Neuronal stem cell (in vitro differentiated cells): ENCODE measurements at regions not wholly inside any gene's neighbourhood (a gene's known extent, or its start where the extent isn't known, plus 50 kb on each side); places are given as distances from the start of the nearest gene placed in this dataset.

Experiments
- DNase-seq: peaks from one replicate; pipeline ENCODE4 v3.0.0-alpha.2; 2013; ENCODE audit warnings: low spot score
- H2AFZ ChIP-seq: one replicate; pipeline ENCODE4 v1.6.1; 2013; ENCODE audit warnings: mild to moderate bottlenecking, low read length, inconsistent platforms
- H2AK5ac ChIP-seq: 2 replicates; pipeline ENCODE4 v1.6.1; 2013; ENCODE audit warnings: low read depth, mild to moderate bottlenecking, inconsistent platforms, low read length, moderate library complexity, mixed read lengths
- H2BK120ac ChIP-seq: 2 replicates; pipeline ENCODE4 v1.6.1; 2013; ENCODE audit warnings: low read depth, mild to moderate bottlenecking, inconsistent platforms, low read length, moderate library complexity, mixed read lengths
- H2BK12ac ChIP-seq: one replicate; pipeline ENCODE4 v1.6.1; 2013; ENCODE audit warnings: low read length, inconsistent platforms
- H2BK15ac ChIP-seq: 2 replicates; pipeline ENCODE4 v1.6.1; 2013; ENCODE audit warnings: mild to moderate bottlenecking, low read length, inconsistent platforms, mixed read lengths
- H2BK5ac ChIP-seq: one replicate; pipeline ENCODE4 v1.6.1; 2013; ENCODE audit warnings: inconsistent platforms, mild to moderate bottlenecking, low read length, moderate library complexity
- H3K14ac ChIP-seq: one replicate; pipeline ENCODE4 v1.6.1; 2013; ENCODE audit warnings: low read length, inconsistent platforms
- H3K18ac ChIP-seq: 2 replicates; pipeline ENCODE4 v1.6.1; 2013; ENCODE audit warnings: low read length, inconsistent platforms
- H3K23ac ChIP-seq: 2 replicates; pipeline ENCODE4 v1.6.1; 2013; ENCODE audit warnings: low read depth, mild to moderate bottlenecking, mixed read lengths, low read length, inconsistent platforms; ENCODE audit not compliant: poor library complexity
- H3K27ac ChIP-seq: replicated peaks from 3 replicates; pipeline ENCODE4 v1.5.1; 2013; ENCODE audit warnings: low read length, inconsistent platforms
- H3K27me3 ChIP-seq, 3 experiments: 2 replicates each; pipeline ENCODE4 v1.6.1; 2013; ENCODE audit warnings: low read length in 3 of 3, mild to moderate bottlenecking in 2 of 3, inconsistent platforms in 1 of 3, low read depth in 1 of 3, mixed read lengths in 1 of 3, moderate library complexity in 1 of 3; ENCODE audit not compliant: control insufficient read depth in 3 of 3, insufficient read depth in 3 of 3
- H3K36me3 ChIP-seq, 2 donors: replicated peaks in 1 of 2; 2 replicates each; pipeline ENCODE4 v1.6.1; 2013; ENCODE audit warnings: low read length in 2 of 2; ENCODE audit not compliant: control insufficient read depth in 2 of 2, insufficient read depth in 2 of 2
- H3K4ac ChIP-seq: 2 replicates; pipeline ENCODE4 v1.6.1; 2013; ENCODE audit warnings: inconsistent platforms, mild to moderate bottlenecking, low read length, moderate library complexity
- H3K4me1 ChIP-seq, 2 donors: 1 replicate in 1 of 2; 2 replicates in 1 of 2; pipeline ENCODE4 v1.6.1; 2013; ENCODE audit warnings: low read length in 2 of 2, low read depth in 1 of 2; ENCODE audit not compliant: control insufficient read depth in 2 of 2, insufficient read depth in 1 of 2
- H3K4me2 ChIP-seq: one replicate; pipeline ENCODE4 v1.6.1; 2013; ENCODE audit warnings: mild to moderate bottlenecking, low read length, inconsistent platforms; ENCODE audit not compliant: insufficient read depth, poor library complexity, severe bottlenecking
- H3K4me3 ChIP-seq, 2 donors: 2 replicates each; pipeline ENCODE4 v1.5.1; 2013; ENCODE audit warnings: low read length in 2 of 2, mild to moderate bottlenecking in 2 of 2, inconsistent platforms in 1 of 2, moderate library complexity in 1 of 2
- H3K79me1 ChIP-seq: one replicate; pipeline ENCODE4 v1.6.1; 2013; ENCODE audit warnings: low read depth, mild to moderate bottlenecking, inconsistent platforms, low read length, moderate library complexity
- H3K9ac ChIP-seq: one replicate; pipeline ENCODE4 v1.6.1; 2013; ENCODE audit warnings: mild to moderate bottlenecking, low read depth, low read length, inconsistent platforms; ENCODE audit not compliant: poor library complexity
- H3K9me3 ChIP-seq, 2 donors: replicated peaks in 1 of 2; 2 replicates each; pipeline versions ENCODE3 to v1.6.1; 2013; ENCODE audit warnings: low read length in 2 of 2, mild to moderate bottlenecking in 2 of 2, inconsistent platforms in 1 of 2, low read depth in 1 of 2, mixed read lengths in 1 of 2, moderate library complexity in 1 of 2; ENCODE audit not compliant: control insufficient read depth in 2 of 2, insufficient read depth in 1 of 2
- H4K8ac ChIP-seq: one replicate; pipeline ENCODE4 v1.6.1; 2013; ENCODE audit warnings: low read depth, mild to moderate bottlenecking, inconsistent platforms, low read length, moderate library complexity
- H4K91ac ChIP-seq: one replicate; pipeline ENCODE4 v1.6.1; 2013; ENCODE audit warnings: low read length, low read depth, mild to moderate bottlenecking, inconsistent platforms; ENCODE audit not compliant: poor library complexity
- whole genome bisulfite sequencing, 2 donors: extraction: QIAGEN DNeasy Blood & Tissue Kit; methylation state at CpG; one replicate each; pipeline ENCODE4 v1.1.7; 2013; ENCODE audit warnings: missing lambda C conversion rate in 2 of 2, mixed read lengths in 1 of 2; ENCODE audit not compliant: insufficient read length in 2 of 2, insufficient replicate concordance in 1 of 2; ENCODE audit errors: extremely low coverage in 2 of 2; 5-methylcytosine and 5-hydroxymethylcytosine counted together

GRCh38 chr13:50711131-50711815 is 132.2 kb downstream of the DLEU7 start:
- DNase-seq = no peak
- H2AFZ ChIP-seq = no peak overlapping the region
- H2BK5ac ChIP-seq = no peak overlapping the region
- no peak overlapping the region for H3K23ac ChIP-seq
- no peak overlapping the region for H4K8ac ChIP-seq
- no peaks in the 10 kb centered on the region for H3K36me3 ChIP-seq
- H3K4me1 ChIP-seq = peaks cover 0 to 3% of the 10 kb centered on the region in 2 donors
- no peak overlapping the region for H3K4ac ChIP-seq
- no peak overlapping the region for H2BK120ac ChIP-seq
- H3K27me3 ChIP-seq = no peaks in the 10 kb centered on the region
- no peak overlapping the region for H3K18ac ChIP-seq
- H3K27ac ChIP-seq = no peak overlapping the region
- no peak overlapping the region for H3K9ac ChIP-seq
- no peak overlapping the region for H3K14ac ChIP-seq
- no CpG with 5 or more reads among the region's 6 CpGs for WGBS, 2 donors
- H3K79me1 ChIP-seq = no peaks in the 10 kb centered on the region
- no peak overlapping the region for H2BK12ac ChIP-seq
- no peaks in the 10 kb centered on the region for H3K9me3 ChIP-seq
- H2AK5ac ChIP-seq = no peak overlapping the region
- H3K4me2 ChIP-seq = no peak overlapping the region
- no peak overlapping the region for H4K91ac ChIP-seq
- H2BK15ac ChIP-seq = no peak overlapping the region
- no peak overlapping the region for H3K4me3 ChIP-seq

DNA sequence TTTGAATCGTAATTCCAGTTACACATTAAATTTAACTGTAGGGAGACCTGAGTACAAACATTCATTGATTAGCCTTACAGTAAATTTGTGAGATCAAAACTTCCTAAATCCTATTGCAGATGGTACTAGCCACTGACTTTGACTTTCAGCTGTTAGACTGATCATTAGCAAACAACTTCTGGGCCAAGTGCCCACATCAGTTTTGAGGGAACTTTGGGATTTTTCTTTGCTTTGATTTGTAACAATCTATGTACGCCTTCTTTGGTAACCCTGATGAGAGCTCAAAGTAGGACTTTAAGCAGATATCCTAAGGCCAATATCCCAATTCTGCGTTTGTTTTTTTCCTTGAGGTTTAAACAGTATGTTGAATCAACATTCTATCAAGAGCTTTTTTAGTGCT is 131.5 kb downstream of the DLEU7 start:
- Histone ChIP-seq H3K4me2 (no peak overlapping the region), H3K4me1 (peaks cover 0 to 3% of the 10 kb centered on the region in 2 donors), H4K91ac (no peak overlapping the region), H3K4me3 (no peak overlapping the region), H2AK5ac (no peak overlapping the region), H3K79me1 (no peaks in the 10 kb centered on the region), H3K27me3 (no peaks in the 10 kb centered on the region), H3K9me3 (no peaks in the 10 kb centered on the region), H3K4ac (no peak overlapping the region), H4K8ac (no peak overlapping the region), H2BK15ac (no peak overlapping the region), H2BK5ac (no peak overlapping the region), H2BK12ac (no peak overlapping the region), H2BK120ac (no peak overlapping the region), H3K36me3 (no peaks in the 10 kb centered on the region), H3K23ac (no peak overlapping the region), H3K18ac (no peak overlapping the region), H3K9ac (no peak overlapping the region), H2AFZ (no peak overlapping the region), H3K14ac (no peak overlapping the region), H3K27ac (no peak overlapping the region)
- DNase-seq = no peak
- no CpG with 5 or more reads among the region's 3 CpGs for WGBS, 2 donors

DNA sequence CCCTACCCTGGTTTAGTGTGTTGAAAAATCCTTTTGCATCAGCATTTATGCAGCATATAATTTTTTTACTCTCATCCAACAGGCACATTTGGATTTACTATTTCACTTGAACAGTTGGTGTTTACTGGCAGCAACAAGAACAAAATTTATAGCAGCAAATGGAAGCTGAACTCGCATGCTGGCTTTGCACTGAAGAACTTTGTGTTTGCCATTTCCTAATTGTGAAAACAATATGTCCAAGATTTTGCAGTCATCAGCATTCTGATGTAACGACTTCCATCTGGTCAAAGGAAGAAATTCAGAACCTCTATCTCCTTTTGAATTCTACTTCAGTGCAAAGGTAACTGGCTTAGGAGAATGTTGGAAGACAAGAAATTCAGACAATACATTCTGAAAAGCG is 131.0 kb downstream of the DLEU7 start:
- H3K27ac ChIP-seq = no peak overlapping the region
- no peak for DNase-seq

DNA sequence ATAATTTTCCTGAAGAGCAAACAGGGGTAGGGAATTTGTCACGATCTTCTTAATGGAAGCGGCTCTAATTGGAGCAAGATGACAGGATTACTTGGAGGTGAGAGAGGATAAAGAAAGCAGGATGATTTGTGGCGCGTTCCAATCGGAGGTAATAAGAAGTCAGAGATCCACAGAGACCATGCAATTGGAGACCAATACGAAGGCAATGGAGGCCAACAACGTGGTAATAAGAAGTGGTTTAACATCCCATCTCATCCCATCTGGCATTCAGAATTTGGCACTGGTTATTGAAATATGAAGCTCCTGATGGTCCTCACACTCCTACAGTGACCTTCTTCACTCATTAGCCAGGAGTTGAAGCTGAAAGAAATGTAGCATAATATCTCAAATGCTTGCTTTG is 130.6 kb downstream of the DLEU7 start:
- Histone ChIP-seq H3K23ac (no peak overlapping the region), H2BK12ac (no peak overlapping the region), H2BK5ac (no peak overlapping the region), H3K4me2 (no peak overlapping the region), H3K18ac (no peak overlapping the region), H3K4me1 (no peaks in the 10 kb centered on the region), H3K9ac (no peak overlapping the region), H3K9me3 (no peaks in the 10 kb centered on the region), H2BK15ac (no peak overlapping the region), H2BK120ac (no peak overlapping the region), H3K27me3 (no peaks in the 10 kb centered on the region), H3K27ac (no peak overlapping the region), H4K8ac (no peak overlapping the region), H3K14ac (no peak overlapping the region), H3K4ac (no peak overlapping the region), H3K79me1 (no peaks in the 10 kb centered on the region), H2AFZ (no peak overlapping the region), H4K91ac (no peak overlapping the region), H3K4me3 (no peak overlapping the region), H3K36me3 (no peaks in the 10 kb centered on the region), H2AK5ac (no peak overlapping the region)
- WGBS, 2 donors = no CpG with 5 or more reads among the region's 7 CpGs
- DNase-seq = no peak

More for the DNA sequence above, 131.0 kb downstream of the DLEU7 start:
- H3K9ac ChIP-seq = no peak overlapping the region
- H3K18ac ChIP-seq = no peak overlapping the region
- no peak overlapping the region for H4K8ac ChIP-seq
- no peak overlapping the region for H2BK5ac ChIP-seq
- H3K4me2 ChIP-seq = no peak overlapping the region
- no peak overlapping the region for H3K14ac ChIP-seq
- no peak overlapping the region for H2AFZ ChIP-seq
- H3K9me3 ChIP-seq = no peaks in the 10 kb centered on the region
- H3K27me3 ChIP-seq = no peaks in the 10 kb centered on the region
- no peak overlapping the region for H3K4ac ChIP-seq
- no peak overlapping the region for H2BK120ac ChIP-seq
- H2BK15ac ChIP-seq = no peak overlapping the region
- H2AK5ac ChIP-seq = no peak overlapping the region
- peaks cover 0 to 3% of the 10 kb centered on the region in 2 donors for H3K4me1 ChIP-seq
- no peaks in the 10 kb centered on the region for H3K79me1 ChIP-seq
- H2BK12ac ChIP-seq = no peak overlapping the region
- H3K4me3 ChIP-seq = no peak overlapping the region
- no peak overlapping the region for H3K23ac ChIP-seq
- no CpG with 5 or more reads among the region's 3 CpGs for WGBS, 2 donors
- no peaks in the 10 kb centered on the region for H3K36me3 ChIP-seq
- H4K91ac ChIP-seq = no peak overlapping the region
